Esophagus muscularis mucosa (tissue), 3 donors: ENCODE measurements at regions not wholly inside any gene's neighbourhood (a gene's known extent, or its start where the extent isn't known, plus 50 kb on each side); places are given as distances from the start of the nearest gene placed in this dataset.

Experiments used
- POLR2A ChIP-seq: fragments of 450-650 bp; IDR thresholded peaks from one replicate; pipeline ENCODE4 v1.6.1; 2017; ENCODE audit warnings: antibody characterized with exemption, moderate library complexity, mild to moderate bottlenecking, low read depth
- TF ChIP-seq, protein P1 (sequence below), 3 experiments: fragments of 200-600 bp in 2 of 3; fragments of 450-650 bp in 1 of 3; sonication (generic) in 2 of 3; IDR thresholded peaks; one replicate each; pipeline ENCODE4 v1.5.1; 2017 to 2019; ENCODE audit warnings: antibody characterized with exemption in 3 of 3, mild to moderate bottlenecking in 2 of 3, moderate library complexity in 1 of 3

DNA sequence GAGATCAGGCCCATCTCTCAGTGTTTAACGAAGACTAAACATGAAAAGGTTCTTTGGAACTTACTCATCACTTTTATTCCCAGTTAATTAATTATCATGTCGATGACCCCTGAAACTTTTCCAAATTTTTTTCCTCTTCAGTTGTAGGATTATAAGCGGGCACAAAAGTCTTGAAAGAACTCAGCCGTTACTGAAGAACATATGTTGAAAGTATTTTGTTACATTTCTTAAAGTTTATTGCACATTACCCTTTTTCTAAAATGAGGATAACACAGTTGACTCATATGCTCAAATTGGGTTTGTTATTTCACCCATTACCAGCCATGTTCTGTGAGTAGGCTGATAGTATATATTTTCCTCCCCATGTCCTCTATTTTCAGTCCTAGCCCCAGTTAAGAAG is 75.9 kb upstream of the COL3A1 start:
- TF ChIP-seq, protein P1, sequence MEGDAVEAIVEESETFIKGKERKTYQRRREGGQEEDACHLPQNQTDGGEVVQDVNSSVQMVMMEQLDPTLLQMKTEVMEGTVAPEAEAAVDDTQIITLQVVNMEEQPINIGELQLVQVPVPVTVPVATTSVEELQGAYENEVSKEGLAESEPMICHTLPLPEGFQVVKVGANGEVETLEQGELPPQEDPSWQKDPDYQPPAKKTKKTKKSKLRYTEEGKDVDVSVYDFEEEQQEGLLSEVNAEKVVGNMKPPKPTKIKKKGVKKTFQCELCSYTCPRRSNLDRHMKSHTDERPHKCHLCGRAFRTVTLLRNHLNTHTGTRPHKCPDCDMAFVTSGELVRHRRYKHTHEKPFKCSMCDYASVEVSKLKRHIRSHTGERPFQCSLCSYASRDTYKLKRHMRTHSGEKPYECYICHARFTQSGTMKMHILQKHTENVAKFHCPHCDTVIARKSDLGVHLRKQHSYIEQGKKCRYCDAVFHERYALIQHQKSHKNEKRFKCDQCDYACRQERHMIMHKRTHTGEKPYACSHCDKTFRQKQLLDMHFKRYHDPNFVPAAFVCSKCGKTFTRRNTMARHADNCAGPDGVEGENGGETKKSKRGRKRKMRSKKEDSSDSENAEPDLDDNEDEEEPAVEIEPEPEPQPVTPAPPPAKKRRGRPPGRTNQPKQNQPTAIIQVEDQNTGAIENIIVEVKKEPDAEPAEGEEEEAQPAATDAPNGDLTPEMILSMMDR (IDR thresholded peaks at IDR 0.05), result no peak
- TF ChIP-seq POLR2A, result no peak
